HUDEP-2 (cell line): ENCODE measurements at regions not wholly inside any gene's neighbourhood (a gene's known extent, or its start where the extent isn't known, plus 50 kb on each side); places are given as distances from the start of the nearest gene placed in this dataset.
"Not testable (repeated sequence)": the region's sequence is repeated elsewhere in the genome, so short reads cannot be mapped to it uniquely, and the experiment has no call there.

Experiments used
- DNase-seq, 76 experiments: peaks; one replicate each; lab custom pipeline; 2025; ENCODE audit not compliant: unreplicated experiment in 76 of 76; lab: John Stamatoyannopoulos, UW

GRCh38 chr1:187985897-187986654 lies 1157.3 kb downstream of the PLA2G4A start:
- no peak for DNase-seq

GRCh38 chr1:187987236-187987776 lies 1158.6 kb downstream of the PLA2G4A start:
- peak in 7 of 76 experiments; percentile 5 to 44 (median 16) for DNase-seq

- DNase-seq: no peak
Measured at GRCh38 chr1:187991944-187992343, 1163.2 kb downstream of the PLA2G4A start.

GRCh38 chr1:187996780-187997179 lies 1168.0 kb downstream of the PLA2G4A start:
- no peak for DNase-seq

GRCh38 chr1:187999973-188000372 lies 1171.2 kb downstream of the PLA2G4A start:
- peak in 1 of 76 experiments; percentile 10 for DNase-seq

- not testable (repeated sequence) for DNase-seq
Measured at GRCh38 chr1:188003687-188004086, 1174.9 kb downstream of the PLA2G4A start.

GRCh38 chr1:188004849-188005248 lies 1176.1 kb downstream of the PLA2G4A start:
- no peak for DNase-seq

- DNase-seq: no peak
Measured at GRCh38 chr1:188006354-188006753, 1177.6 kb downstream of the PLA2G4A start.

GRCh38 chr1:188013222-188013849 lies 1184.6 kb downstream of the PLA2G4A start:
- not testable (repeated sequence) for DNase-seq

GRCh38 chr1:188017921-188018320 lies 1189.2 kb downstream of the PLA2G4A start:
- DNase-seq: no peak

- no peak for DNase-seq
Measured at GRCh38 chr1:188022661-188023060, 1193.9 kb downstream of the PLA2G4A start.

- no peak for DNase-seq
Measured at GRCh38 chr1:188023206-188023605, 1194.5 kb downstream of the PLA2G4A start.

- no peak for DNase-seq
Measured at GRCh38 chr1:188027613-188028012, 1198.9 kb downstream of the PLA2G4A start.

GRCh38 chr1:188037572-188037971 lies 1208.8 kb downstream of the PLA2G4A start:
- DNase-seq: not testable (repeated sequence)

- no peak for DNase-seq
Measured at GRCh38 chr1:188043536-188044245, 1214.9 kb downstream of the PLA2G4A start.

- no peak for DNase-seq
Measured at GRCh38 chr1:188050250-188050649, 1221.5 kb downstream of the PLA2G4A start.

GRCh38 chr1:188056011-188056410 lies 1227.3 kb downstream of the PLA2G4A start:
- peak in 3 of 76 experiments; percentile 6 to 43 (median 39) for DNase-seq

GRCh38 chr1:188058801-188059200 lies 1230.1 kb downstream of the PLA2G4A start:
- peak in 1 of 76 experiments; percentile 6 for DNase-seq

- DNase-seq: no peak
Measured at GRCh38 chr1:188061881-188062280, 1233.1 kb downstream of the PLA2G4A start.

GRCh38 chr1:188062456-188062855 lies 1233.7 kb downstream of the PLA2G4A start:
- no peak for DNase-seq

- no peak for DNase-seq
Measured at GRCh38 chr1:188065917-188066316, 1237.2 kb downstream of the PLA2G4A start.
